H9 (cell line): ENCODE measurements at regions not wholly inside any gene's neighbourhood (a gene's known extent, or its start where the extent isn't known, plus 50 kb on each side); places are given as distances from the start of the nearest gene placed in this dataset.

ENCODE experiments used
- DNase-seq: peaks from one replicate; pipeline ENCODE4 v3.0.0-alpha.2; 2017
- H2AFZ ChIP-seq: one replicate; pipeline ENCODE4 v1.6.1; 2013; ENCODE audit warnings: mild to moderate bottlenecking, low read length, control low read depth, moderate library complexity
- H2AK5ac ChIP-seq: 2 replicates; pipeline ENCODE4 v1.6.1; 2013; ENCODE audit warnings: low read length, control low read depth, mixed read lengths; ENCODE audit not compliant: insufficient read length
- H2BK120ac ChIP-seq: one replicate; pipeline ENCODE4 v1.6.1; 2013; ENCODE audit warnings: low read depth, mild to moderate bottlenecking, low read length, control low read depth, inconsistent platforms; ENCODE audit not compliant: poor library complexity, severe bottlenecking
- H2BK12ac ChIP-seq: 2 replicates; pipeline ENCODE4 v1.6.1; 2013; ENCODE audit warnings: low read length, control low read depth, mixed read lengths, low read depth; ENCODE audit not compliant: insufficient read length
- H2BK15ac ChIP-seq: 2 replicates; pipeline ENCODE4 v1.6.1; 2013; ENCODE audit warnings: low read depth, low read length, control low read depth
- H2BK20ac ChIP-seq: one replicate; pipeline ENCODE4 v1.6.1; 2013; ENCODE audit warnings: low read depth, mild to moderate bottlenecking, low read length, control low read depth, inconsistent platforms; ENCODE audit not compliant: poor library complexity, severe bottlenecking
- H2BK5ac ChIP-seq: 2 replicates; pipeline ENCODE4 v1.6.1; 2013; ENCODE audit warnings: low read length, control low read depth, mixed read lengths; ENCODE audit not compliant: insufficient read length
- H3K14ac ChIP-seq: 2 replicates; pipeline ENCODE4 v1.6.1; 2013; ENCODE audit warnings: low read length, control low read depth; ENCODE audit not compliant: insufficient read depth
- H3K18ac ChIP-seq: 2 replicates; pipeline ENCODE4 v1.6.1; 2013; ENCODE audit warnings: low read depth, mild to moderate bottlenecking, mixed read lengths, low read length, control low read depth; ENCODE audit not compliant: insufficient read length
- H3K23ac ChIP-seq: 2 replicates; pipeline ENCODE4 v1.6.1; 2013; ENCODE audit warnings: low read length, control low read depth, mixed read lengths, low read depth; ENCODE audit not compliant: insufficient read length
- H3K23me2 ChIP-seq: 2 replicates; pipeline ENCODE4 v1.6.1; 2013; ENCODE audit warnings: low read depth, mild to moderate bottlenecking, mixed read lengths, low read length, control low read depth; ENCODE audit not compliant: insufficient read length, poor library complexity, severe bottlenecking
- H3K27ac ChIP-seq: 2 replicates; pipeline ENCODE4 v1.5.1; 2013; ENCODE audit warnings: low read length, control low read depth, mixed read lengths, low read depth; ENCODE audit not compliant: insufficient read length
- H3K27me3 ChIP-seq: 2 replicates; pipeline ENCODE4 v1.6.1; 2013; ENCODE audit warnings: low read length, control low read depth, inconsistent platforms; ENCODE audit not compliant: insufficient read depth
- H3K4ac ChIP-seq: 2 replicates; pipeline ENCODE4 v1.6.1; 2013; ENCODE audit warnings: low read depth, mild to moderate bottlenecking, control low read depth, inconsistent platforms, low read length, moderate library complexity
- H3K4me1 ChIP-seq: 2 replicates; pipeline ENCODE4 v1.6.1; 2013; ENCODE audit warnings: low read length, control low read depth, inconsistent platforms; ENCODE audit not compliant: insufficient read depth
- H3K4me2 ChIP-seq: 2 replicates; pipeline ENCODE4 v1.6.1; 2013; ENCODE audit warnings: low read length, control low read depth, mixed read lengths; ENCODE audit not compliant: insufficient read length, insufficient read depth
- H3K56ac ChIP-seq: 2 replicates; pipeline ENCODE4 v1.6.1; 2013; ENCODE audit warnings: low read depth, mild to moderate bottlenecking, mixed read lengths, low read length, control low read depth; ENCODE audit not compliant: insufficient read length
- H3K79me1 ChIP-seq: 2 replicates; pipeline ENCODE4 v1.6.1; 2013; ENCODE audit warnings: low read depth, mild to moderate bottlenecking, moderate library complexity, low read length, control low read depth, inconsistent platforms; ENCODE audit not compliant: insufficient read depth, poor library complexity, severe bottlenecking
- H3K79me2 ChIP-seq: 2 replicates; pipeline ENCODE4 v1.6.1; 2013; ENCODE audit warnings: low read length, control low read depth, inconsistent platforms; ENCODE audit not compliant: insufficient read depth
- H3K9ac ChIP-seq: 2 replicates; pipeline ENCODE4 v1.6.1; 2013; ENCODE audit warnings: low read length, control low read depth, mixed read lengths; ENCODE audit not compliant: insufficient read length; ENCODE audit errors: extremely low read depth
- H3K9me3 ChIP-seq: one replicate; pipeline ENCODE4 v1.6.1; 2013; ENCODE audit warnings: low read depth, low read length, inconsistent platforms; ENCODE audit not compliant: control insufficient read depth
- H3T11ph ChIP-seq: one replicate; pipeline ENCODE4 v1.6.1; 2013; ENCODE audit warnings: mild to moderate bottlenecking, low read length, control low read depth, inconsistent platforms
- H4K20me1 ChIP-seq: one replicate; pipeline ENCODE4 v1.6.1; 2013; ENCODE audit not compliant: control insufficient read depth, insufficient read length, insufficient read depth
- H4K5ac ChIP-seq: 2 replicates; pipeline ENCODE4 v1.6.1; 2013; ENCODE audit warnings: low read depth, mild to moderate bottlenecking, mixed read lengths, low read length, control low read depth; ENCODE audit not compliant: insufficient read length
- H4K8ac ChIP-seq: replicated peaks from 2 replicates; pipeline ENCODE4 v1.6.1; 2013; ENCODE audit warnings: low read length, control low read depth, mixed read lengths, low read depth; ENCODE audit not compliant: insufficient read length
- H4K91ac ChIP-seq: 2 replicates; pipeline ENCODE4 v1.6.1; 2013; ENCODE audit warnings: low read depth, mild to moderate bottlenecking, moderate library complexity, mixed read lengths, low read length, control low read depth; ENCODE audit not compliant: insufficient read length
- H3K27ac Mint-ChIP-seq, 3 experiments: 2 replicates in 2 of 3; 3 replicates in 1 of 3; pipeline ENCODE4 v1.8.0; 2020 to 2021; ENCODE audit warnings: mixed read lengths in 3 of 3, mild to moderate bottlenecking in 1 of 3, moderate library complexity in 1 of 3
- H3K27me3 Mint-ChIP-seq: 2 replicates; pipeline ENCODE4 v1.8.0; 2021; ENCODE audit warnings: low read depth, mild to moderate bottlenecking, moderate library complexity, mixed read lengths
- H3K36me3 Mint-ChIP-seq, 3 experiments: 2 replicates in 2 of 3; 3 replicates in 1 of 3; pipeline ENCODE4 v1.8.0; 2020 to 2021; ENCODE audit warnings: low read depth in 3 of 3, mixed read lengths in 3 of 3; ENCODE audit not compliant: insufficient read depth in 1 of 3
- H3K4me1 Mint-ChIP-seq, 2 experiments: 2 replicates each; pipeline ENCODE4 v1.8.0; 2020; ENCODE audit warnings: mixed read lengths in 2 of 2
- H3K4me3 Mint-ChIP-seq, 2 experiments: 2 replicates in 1 of 2; 3 replicates in 1 of 2; pipeline ENCODE4 v1.8.0; 2020 to 2021; ENCODE audit warnings: mild to moderate bottlenecking in 2 of 2, mixed read lengths in 2 of 2, moderate library complexity in 1 of 2
- H3K9me3 Mint-ChIP-seq, 2 experiments: 2 replicates in 1 of 2; 3 replicates in 1 of 2; pipeline ENCODE4 v1.8.0; 2020; ENCODE audit warnings: mild to moderate bottlenecking in 2 of 2, mixed read lengths in 2 of 2, moderate library complexity in 1 of 2
- CTCF ChIP-seq: fragments of 200-600 bp; sonication (generic); conservative IDR thresholded peaks from 3 replicates; pipeline ENCODE4 v1.8.0; 2021; ENCODE audit warnings: antibody characterized with exemption, mild to moderate bottlenecking
- WGBS: extraction: QIAGEN DNeasy Blood & Tissue Kit; methylation state at CpG from one replicate; pipeline ENCODE4 v1.1.7; 2013; ENCODE audit warnings: missing lambda C conversion rate, low lambda C conversion rate, mixed read lengths; ENCODE audit not compliant: insufficient read length; ENCODE audit errors: extremely low coverage; 5-methylcytosine and 5-hydroxymethylcytosine counted together

DNA sequence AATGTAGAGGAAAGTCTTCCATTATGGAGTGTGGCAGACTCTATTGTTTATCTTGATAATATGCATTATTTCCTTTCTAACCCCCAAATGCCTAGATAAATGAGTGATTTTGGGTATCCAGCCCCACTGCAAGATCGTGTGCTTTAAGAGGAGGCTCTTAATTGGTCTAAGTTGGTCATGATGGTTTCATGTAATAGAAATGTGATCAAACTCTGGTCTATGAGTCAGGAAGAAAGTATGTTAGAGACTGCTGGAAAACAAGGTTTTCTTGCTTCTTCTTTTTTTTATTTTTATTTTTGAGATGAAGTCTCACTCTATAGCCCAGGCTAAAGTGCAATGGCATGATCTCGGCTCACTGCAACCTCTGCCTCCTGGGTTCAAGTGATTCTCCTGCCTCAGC is 344.5 kb upstream of the TNP1 start:
- H3K23ac ChIP-seq: no peak overlapping the region
- H2AFZ ChIP-seq: no peak overlapping the region
- H3K4me2 ChIP-seq: no peak overlapping the region
- no peak overlapping the region for H2BK5ac ChIP-seq
- Mint-ChIP-seq H3K4me3 (no peak overlapping the region), H3K27me3 (peaks cover 5% of the 10 kb centered on the region), H3K4me1 (peaks cover 23 to 28% of the 10 kb centered on the region in 2 experiments), H3K36me3 (peaks cover 0 to 5% (median 3%) of the 10 kb centered on the region in 3 experiments; a peak in 4 of 7 replicates), H3K9me3 (peaks cover 5 to 10% of the 10 kb centered on the region in 2 experiments), H3K27ac (no peak overlapping the region)
- no peak overlapping the region for H3K9ac ChIP-seq
- H3K56ac ChIP-seq: no peak overlapping the region
- no peak overlapping the region for H2BK12ac ChIP-seq
- no peak overlapping the region for H2BK120ac ChIP-seq
- no peak overlapping the region for H3K27ac ChIP-seq
- no peak for DNase-seq
- no peak overlapping the region for H2BK20ac ChIP-seq
- WGBS: no CpG with 5 or more reads among the region's 2 CpGs
- H3K9me3 ChIP-seq: no peaks in the 10 kb centered on the region
- H3K18ac ChIP-seq: no peak overlapping the region
- no peaks in the 10 kb centered on the region for H3K79me2 ChIP-seq
- TF ChIP-seq CTCF: no peak
- no peaks in the 10 kb centered on the region for H4K20me1 ChIP-seq
- no peak overlapping the region for H3T11ph ChIP-seq
- H3K23me2 ChIP-seq: no peaks in the 10 kb centered on the region
- no peak overlapping the region for H4K8ac ChIP-seq
- peaks cover 4% of the 10 kb centered on the region; the same call in 1 of the 2 replicates for H3K4me1 ChIP-seq
- no peak overlapping the region for H4K91ac ChIP-seq
- H3K27me3 ChIP-seq: no peaks in the 10 kb centered on the region
- H2AK5ac ChIP-seq: no peak overlapping the region
- no peaks in the 10 kb centered on the region for H3K79me1 ChIP-seq
- no peak overlapping the region for H2BK15ac ChIP-seq
- no peak overlapping the region for H4K5ac ChIP-seq
- H3K4ac ChIP-seq: no peak overlapping the region
- no peak overlapping the region for H3K14ac ChIP-seq
